ENCODE measurements at regions not wholly inside any gene's neighbourhood (a gene's known extent, or its start where the extent isn't known, plus 50 kb on each side); places are given as distances from the start of the nearest gene placed in this dataset.

- TF ChIP-seq CTCF (IDR thresholded peaks at IDR 0.05) (no peak), ZFX (IDR thresholded peaks at IDR 0.05; ENCODE audit: borderline replicate concordance) (no peak)
- H3K27ac ChIP-seq, result no peak overlapping the region
Measured at GRCh38 chr14:66291756-66292155, 194.4 kb upstream of the CCDC196 start.

GRCh38 chr14:66293533-66294105, 192.6 kb upstream of the CCDC196 start:
- TF ChIP-seq CTCF (IDR thresholded peaks at IDR 0.05) (no peak), ZFX (IDR thresholded peaks at IDR 0.05; ENCODE audit: borderline replicate concordance) (no peak)
- no peak overlapping the region for H3K27ac ChIP-seq

- no peak overlapping the region for H3K27ac ChIP-seq
- TF ChIP-seq ZFX (IDR thresholded peaks at IDR 0.05; ENCODE audit: borderline replicate concordance) (no peak), CTCF (IDR thresholded peaks at IDR 0.05) (no peak)
Measured at GRCh38 chr14:66295386-66295785, 190.8 kb upstream of the CCDC196 start.

- H3K27ac ChIP-seq, result no peak overlapping the region
- TF ChIP-seq CTCF (IDR thresholded peaks at IDR 0.05), result no peak
- TF ChIP-seq ZFX (IDR thresholded peaks at IDR 0.05; ENCODE audit: borderline replicate concordance), result no peak
Measured at GRCh38 chr14:66300886-66301285, 185.3 kb upstream of the CCDC196 start.

- no peak for TF ChIP-seq CTCF (IDR thresholded peaks at IDR 0.05)
- TF ChIP-seq ZFX (IDR thresholded peaks at IDR 0.05; ENCODE audit: borderline replicate concordance), result no peak
- no peak overlapping the region for H3K27ac ChIP-seq
Measured at GRCh38 chr14:66306101-66306500, 180.1 kb upstream of the CCDC196 start.

GRCh38 chr14:66311058-66311457, 175.1 kb upstream of the CCDC196 start:
- TF ChIP-seq CTCF (IDR thresholded peaks at IDR 0.05) (no peak), ZFX (IDR thresholded peaks at IDR 0.05; ENCODE audit: borderline replicate concordance) (no peak)
- no peak overlapping the region for H3K27ac ChIP-seq

GRCh38 chr14:66311990-66312389, 174.2 kb upstream of the CCDC196 start:
- H3K27ac ChIP-seq, result no peak overlapping the region
- TF ChIP-seq CTCF (IDR thresholded peaks at IDR 0.05), result no peak
- no peak for TF ChIP-seq ZFX (IDR thresholded peaks at IDR 0.05; ENCODE audit: borderline replicate concordance)

Measured in 22Rv1 (cell line).